ENCODE measurements at regions not wholly inside any gene's neighbourhood (a gene's known extent, or its start where the extent isn't known, plus 50 kb on each side); places are given as distances from the start of the nearest gene placed in this dataset.

- TF ChIP-seq TAF1 (IDR thresholded peaks at IDR 0.05; ENCODE audit: low read depth) (no peak), TEAD4 (IDR thresholded peaks at IDR 0.05) (no peak), RAD21 (IDR thresholded peaks at IDR 0.05; ENCODE audit: low read depth) (no peak), YY1 (IDR thresholded peaks at IDR 0.05; ENCODE audit: low read depth) (no peak), EGR1 (IDR thresholded peaks at IDR 0.05) (no peak), USF1 (IDR thresholded peaks at IDR 0.05) (no peak), NFIC (IDR thresholded peaks at IDR 0.05) (no peak), MAX (IDR thresholded peaks at IDR 0.05) (no peak), TCF12 (IDR thresholded peaks at IDR 0.05; ENCODE audit: low read depth) (no peak)
These were observed 1525.3 kb downstream of the CDH8 start for GRCh38 chr16:60510941-60511340.

- TF ChIP-seq REST (IDR thresholded peaks at IDR 0.05; ENCODE audit: low read depth) (no peak), FOXM1 (IDR thresholded peaks at IDR 0.05; ENCODE audit: borderline replicate concordance, low read depth) (no peak), MAX (IDR thresholded peaks at IDR 0.05) (no peak), EP300 (IDR thresholded peaks at IDR 0.05; ENCODE audit: borderline replicate concordance) (no peak), CEBPB (IDR thresholded peaks at IDR 0.05) (no peak), USF1 (IDR thresholded peaks at IDR 0.05) (no peak), TCF12 (IDR thresholded peaks at IDR 0.05; ENCODE audit: low read depth) (no peak), CREB1 (IDR thresholded peaks at IDR 0.05; ENCODE audit: low read depth) (no peak), RAD21 (IDR thresholded peaks at IDR 0.05; ENCODE audit: low read depth) (no peak), TAF1 (IDR thresholded peaks at IDR 0.05; ENCODE audit: low read depth) (no peak), ZBTB7A (IDR thresholded peaks at IDR 0.05; ENCODE audit: low read depth) (no peak), TEAD4 (IDR thresholded peaks at IDR 0.05) (no peak), YY1 (IDR thresholded peaks at IDR 0.05; ENCODE audit: low read depth) (no peak), EGR1 (IDR thresholded peaks at IDR 0.05) (no peak), NFIC (IDR thresholded peaks at IDR 0.05) (no peak)
These were observed 1526.0 kb downstream of the CDH8 start for GRCh38 chr16:60510208-60510607.

GRCh38 chr16:60491273-60491672 is 1545.0 kb downstream of the CDH8 start:
- TF ChIP-seq USF1 (IDR thresholded peaks at IDR 0.05): no peak
- TF ChIP-seq MAX (IDR thresholded peaks at IDR 0.05): no peak
- no peak for TF ChIP-seq TEAD4 (IDR thresholded peaks at IDR 0.05)
- TF ChIP-seq TAF1 (IDR thresholded peaks at IDR 0.05; ENCODE audit: low read depth): no peak
- no peak for TF ChIP-seq TCF12 (IDR thresholded peaks at IDR 0.05; ENCODE audit: low read depth)
- no peak for TF ChIP-seq CREB1 (IDR thresholded peaks at IDR 0.05; ENCODE audit: low read depth)
- no peak for TF ChIP-seq YY1 (IDR thresholded peaks at IDR 0.05; ENCODE audit: low read depth)
- no peak for TF ChIP-seq NFIC (IDR thresholded peaks at IDR 0.05)
- no peak for TF ChIP-seq EGR1 (IDR thresholded peaks at IDR 0.05)
- TF ChIP-seq FOXM1 (IDR thresholded peaks at IDR 0.05; ENCODE audit: borderline replicate concordance, low read depth): no peak
- TF ChIP-seq ZBTB7A (IDR thresholded peaks at IDR 0.05; ENCODE audit: low read depth): no peak
- TF ChIP-seq REST (IDR thresholded peaks at IDR 0.05; ENCODE audit: low read depth): no peak
- no peak for TF ChIP-seq EP300 (IDR thresholded peaks at IDR 0.05; ENCODE audit: borderline replicate concordance)
- no peak for TF ChIP-seq CEBPB (IDR thresholded peaks at IDR 0.05)
- no peak for TF ChIP-seq RAD21 (IDR thresholded peaks at IDR 0.05; ENCODE audit: low read depth)

GRCh38 chr16:60485872-60486489 is 1550.3 kb downstream of the CDH8 start:
- no peak for TF ChIP-seq EGR1 (IDR thresholded peaks at IDR 0.05)
- no peak for TF ChIP-seq CEBPB (IDR thresholded peaks at IDR 0.05)
- no peak for TF ChIP-seq ZBTB7A (IDR thresholded peaks at IDR 0.05; ENCODE audit: low read depth)
- no peak for TF ChIP-seq YY1 (IDR thresholded peaks at IDR 0.05; ENCODE audit: low read depth)
- TF ChIP-seq REST (IDR thresholded peaks at IDR 0.05; ENCODE audit: low read depth): no peak
- no peak for TF ChIP-seq TAF1 (IDR thresholded peaks at IDR 0.05; ENCODE audit: low read depth)
- TF ChIP-seq NFIC (IDR thresholded peaks at IDR 0.05): no peak
- no peak for TF ChIP-seq RAD21 (IDR thresholded peaks at IDR 0.05; ENCODE audit: low read depth)
